ENCODE measurements at regions not wholly inside any gene's neighbourhood (a gene's known extent, or its start where the extent isn't known, plus 50 kb on each side); places are given as distances from the start of the nearest gene placed in this dataset.

- DNase-seq, result no peak
Measured at GRCh38 chr6:6895929-6896328, 211.8 kb upstream of the RREB1 start.

GRCh38 chr6:6897140-6897539, 210.6 kb upstream of the RREB1 start:
- no peak for DNase-seq

GRCh38 chr6:6900569-6901204, 207.1 kb upstream of the RREB1 start:
- no peak for DNase-seq

- DNase-seq, result no peak
Measured at GRCh38 chr6:6901205-6901719, 206.5 kb upstream of the RREB1 start.

GRCh38 chr6:6901945-6902344, 205.8 kb upstream of the RREB1 start:
- no peak for DNase-seq

GRCh38 chr6:6905961-6906518, 201.7 kb upstream of the RREB1 start:
- no peak for DNase-seq

- no peak for DNase-seq
Measured at GRCh38 chr6:6906570-6907213, 201.1 kb upstream of the RREB1 start.

- DNase-seq, result no peak
Measured at GRCh38 chr6:6907286-6907685, 200.5 kb upstream of the RREB1 start.

GRCh38 chr6:6908121-6908520, 199.6 kb upstream of the RREB1 start:
- no peak for DNase-seq

GRCh38 chr6:6909111-6909510, 198.7 kb upstream of the RREB1 start:
- DNase-seq, result no peak

GRCh38 chr6:6910734-6911295, 196.9 kb upstream of the RREB1 start:
- no peak for DNase-seq

GRCh38 chr6:6911391-6911790, 196.4 kb upstream of the RREB1 start:
- DNase-seq, result no peak

- DNase-seq, result no peak
Measured at GRCh38 chr6:6912817-6913744, 194.7 kb upstream of the RREB1 start.

- no peak for DNase-seq
Measured at GRCh38 chr6:6915219-6915618, 192.5 kb upstream of the RREB1 start.

- no peak for DNase-seq
Measured at GRCh38 chr6:6915813-6916547, 191.8 kb upstream of the RREB1 start.

- no peak for DNase-seq
Measured at GRCh38 chr6:6916598-6916997, 191.2 kb upstream of the RREB1 start.

- DNase-seq, result no peak
Measured at GRCh38 chr6:6918216-6918983, 189.4 kb upstream of the RREB1 start.

- DNase-seq, result no peak
Measured at GRCh38 chr6:6919173-6919572, 188.6 kb upstream of the RREB1 start.

- no peak for DNase-seq
Measured at GRCh38 chr6:6920114-6920986, 187.4 kb upstream of the RREB1 start.

- no peak for DNase-seq
Measured at GRCh38 chr6:6920987-6921313, 186.8 kb upstream of the RREB1 start.

- no peak for DNase-seq
Measured at GRCh38 chr6:6922166-6922565, 185.6 kb upstream of the RREB1 start.
